WTC11 (cell line): ENCODE measurements at regions not wholly inside any gene's neighbourhood (a gene's known extent, or its start where the extent isn't known, plus 50 kb on each side); places are given as distances from the start of the nearest gene placed in this dataset.

Source experiments
- ATAC-seq: fragments of 200-7000 bp; cut with Tn5 transposase; 2 replicates; pipeline ENCODE4 v1.10.0; 2021; ENCODE audit warnings: mild to moderate bottlenecking, moderate library complexity
- CTCF ChIA-PET: fragments of 300-600 bp; sonication (Branson Sonifier 250); formaldehyde crosslinking; loops from one replicate; lab custom pipeline; 2021; ENCODE audit warnings: antibody characterized with exemption; lab: Charles Lee
- POLR2A ChIA-PET: fragments of 350-600 bp; sonication (Branson Sonifier 250); formaldehyde crosslinking; loops from one replicate; lab custom pipeline; 2021; ENCODE audit warnings: antibody characterized with exemption; lab: Charles Lee
- DNase-seq: peaks from one replicate; pipeline ENCODE4 v3.0.0; 2021; ENCODE audit warnings: low spot score
- H3K27ac Mint-ChIP-seq: 2 replicates; pipeline ENCODE4 v1.8.0; 2021; ENCODE audit warnings: mixed read lengths
- H3K27me3 Mint-ChIP-seq: 2 replicates; pipeline ENCODE4 v1.8.0; 2021; ENCODE audit warnings: low read depth, mild to moderate bottlenecking, moderate library complexity, mixed read lengths
- H3K36me3 Mint-ChIP-seq: 2 replicates; pipeline ENCODE4 v1.8.0; 2021; ENCODE audit warnings: mixed read lengths
- H3K4me1 Mint-ChIP-seq: 2 replicates; pipeline ENCODE4 v1.8.0; 2022; ENCODE audit warnings: mixed read lengths
- H3K4me3 Mint-ChIP-seq: 2 replicates; pipeline ENCODE4 v1.8.0; 2021; ENCODE audit warnings: mild to moderate bottlenecking, moderate library complexity, mixed read lengths
- H3K9me3 Mint-ChIP-seq: 2 replicates; pipeline ENCODE4 v1.8.0; 2021; ENCODE audit warnings: mixed read lengths
- CBFB ChIP-seq: sonication (generic); formaldehyde crosslinking; IDR thresholded peaks from 2 replicates; pipeline ENCODE4 v1.8.1; 2022; ENCODE audit warnings: mild to moderate bottlenecking, low read depth, missing genetic modification reagents
- GTF2I ChIP-seq: fragments of 250-450 bp; sonication (Bioruptor Pico); conservative IDR thresholded peaks from 2 replicates; pipeline ENCODE4 v1.4.0; 2021; ENCODE audit warnings: mild to moderate bottlenecking
- NR1H2 ChIP-seq: sonication (generic); formaldehyde crosslinking; IDR thresholded peaks from 2 replicates; pipeline ENCODE4 v1.9.0; 2021; ENCODE audit warnings: mild to moderate bottlenecking, moderate library complexity, missing genetic modification reagents
- RELA ChIP-seq: sonication (generic); formaldehyde crosslinking; IDR thresholded peaks from 2 replicates; pipeline ENCODE4 v1.8.1; 2022; ENCODE audit warnings: missing genetic modification reagents, mild to moderate bottlenecking, borderline replicate concordance
- RORB ChIP-seq: fragments of 250-450 bp; sonication (Bioruptor Pico); IDR thresholded peaks from 2 replicates; pipeline ENCODE4 v1.9.0; 2021; ENCODE audit warnings: mild to moderate bottlenecking
- TCF7 ChIP-seq: sonication (generic); formaldehyde crosslinking; IDR thresholded peaks from 2 replicates; pipeline ENCODE4 v1.8.0; 2022; ENCODE audit warnings: mild to moderate bottlenecking, low read depth, missing genetic modification reagents, moderate library complexity
- TEAD4 ChIP-seq: sonication (generic); formaldehyde crosslinking; IDR thresholded peaks from 2 replicates; pipeline ENCODE4 v1.8.0; 2022; ENCODE audit warnings: mild to moderate bottlenecking, missing genetic modification reagents
- ZNF138 ChIP-seq: sonication (generic); formaldehyde crosslinking; conservative IDR thresholded peaks from 2 replicates; pipeline ENCODE4 v1.8.1; 2022; ENCODE audit warnings: mild to moderate bottlenecking, moderate library complexity, missing genetic modification reagents
- ZNF317 ChIP-seq: sonication (generic); formaldehyde crosslinking; IDR thresholded peaks from 2 replicates; pipeline ENCODE4 v1.8.1; 2023; ENCODE audit warnings: low read depth, mild to moderate bottlenecking, moderate library complexity, missing genetic modification reagents, borderline replicate concordance
- ZNF396 ChIP-seq: fragments of 250-450 bp; sonication (Bioruptor Pico); IDR thresholded peaks from 2 replicates; pipeline ENCODE4 v1.8.0; 2021; ENCODE audit warnings: mild to moderate bottlenecking, moderate library complexity, borderline replicate concordance
- TF ChIP-seq, protein P1 (sequence below): fragments of 250-450 bp; sonication (Bioruptor Pico); IDR thresholded peaks from 2 replicates; pipeline ENCODE4 v1.9.0; 2021; ENCODE audit warnings: mild to moderate bottlenecking, borderline replicate concordance
- TF ChIP-seq, protein P2 (sequence below): sonication (generic); formaldehyde crosslinking; IDR thresholded peaks from 2 replicates; pipeline ENCODE4 v1.8.0; 2022; ENCODE audit warnings: mild to moderate bottlenecking, missing genetic modification reagents
- TF ChIP-seq, protein P3 (sequence below): sonication (generic); formaldehyde crosslinking; IDR thresholded peaks from 2 replicates; pipeline ENCODE4 v1.8.0; 2023; ENCODE audit warnings: missing genetic modification reagents, mild to moderate bottlenecking, borderline replicate concordance
- TF ChIP-seq, protein P4 (sequence below): sonication (generic); formaldehyde crosslinking; IDR thresholded peaks from 2 replicates; pipeline ENCODE4 v1.8.0; 2023; ENCODE audit warnings: mild to moderate bottlenecking, missing genetic modification reagents
- TF ChIP-seq, protein P5 (sequence below): sonication (generic); formaldehyde crosslinking; IDR thresholded peaks from 2 replicates; pipeline ENCODE4 v1.8.1; 2023; ENCODE audit warnings: mild to moderate bottlenecking, missing genetic modification reagents

DNA sequence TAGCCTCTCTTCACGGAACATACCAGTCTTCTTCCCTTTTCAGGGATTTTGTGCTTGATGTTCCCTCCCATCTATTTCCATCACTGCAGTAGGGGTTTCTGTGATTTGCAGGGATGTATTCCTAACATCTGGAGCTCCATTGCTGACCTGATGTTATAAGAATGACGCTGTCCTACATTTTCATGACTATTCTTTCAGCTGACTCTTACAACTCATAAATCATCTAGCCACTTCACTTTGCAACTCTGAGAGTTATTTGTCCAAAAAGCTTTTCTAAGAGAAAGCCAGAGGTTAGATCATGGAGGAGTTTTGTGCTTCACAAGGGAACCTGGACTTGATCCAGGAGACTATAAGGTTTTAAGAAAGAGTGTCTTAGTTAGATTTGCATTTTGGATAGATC, 116.6 kb upstream of the FAR2 start (continued):
- TF ChIP-seq, protein P1, sequence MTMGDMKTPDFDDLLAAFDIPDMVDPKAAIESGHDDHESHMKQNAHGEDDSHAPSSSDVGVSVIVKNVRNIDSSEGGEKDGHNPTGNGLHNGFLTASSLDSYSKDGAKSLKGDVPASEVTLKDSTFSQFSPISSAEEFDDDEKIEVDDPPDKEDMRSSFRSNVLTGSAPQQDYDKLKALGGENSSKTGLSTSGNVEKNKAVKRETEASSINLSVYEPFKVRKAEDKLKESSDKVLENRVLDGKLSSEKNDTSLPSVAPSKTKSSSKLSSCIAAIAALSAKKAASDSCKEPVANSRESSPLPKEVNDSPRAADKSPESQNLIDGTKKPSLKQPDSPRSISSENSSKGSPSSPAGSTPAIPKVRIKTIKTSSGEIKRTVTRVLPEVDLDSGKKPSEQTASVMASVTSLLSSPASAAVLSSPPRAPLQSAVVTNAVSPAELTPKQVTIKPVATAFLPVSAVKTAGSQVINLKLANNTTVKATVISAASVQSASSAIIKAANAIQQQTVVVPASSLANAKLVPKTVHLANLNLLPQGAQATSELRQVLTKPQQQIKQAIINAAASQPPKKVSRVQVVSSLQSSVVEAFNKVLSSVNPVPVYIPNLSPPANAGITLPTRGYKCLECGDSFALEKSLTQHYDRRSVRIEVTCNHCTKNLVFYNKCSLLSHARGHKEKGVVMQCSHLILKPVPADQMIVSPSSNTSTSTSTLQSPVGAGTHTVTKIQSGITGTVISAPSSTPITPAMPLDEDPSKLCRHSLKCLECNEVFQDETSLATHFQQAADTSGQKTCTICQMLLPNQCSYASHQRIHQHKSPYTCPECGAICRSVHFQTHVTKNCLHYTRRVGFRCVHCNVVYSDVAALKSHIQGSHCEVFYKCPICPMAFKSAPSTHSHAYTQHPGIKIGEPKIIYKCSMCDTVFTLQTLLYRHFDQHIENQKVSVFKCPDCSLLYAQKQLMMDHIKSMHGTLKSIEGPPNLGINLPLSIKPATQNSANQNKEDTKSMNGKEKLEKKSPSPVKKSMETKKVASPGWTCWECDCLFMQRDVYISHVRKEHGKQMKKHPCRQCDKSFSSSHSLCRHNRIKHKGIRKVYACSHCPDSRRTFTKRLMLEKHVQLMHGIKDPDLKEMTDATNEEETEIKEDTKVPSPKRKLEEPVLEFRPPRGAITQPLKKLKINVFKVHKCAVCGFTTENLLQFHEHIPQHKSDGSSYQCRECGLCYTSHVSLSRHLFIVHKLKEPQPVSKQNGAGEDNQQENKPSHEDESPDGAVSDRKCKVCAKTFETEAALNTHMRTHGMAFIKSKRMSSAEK (CRISPR knock-in tag): no peak
- no peak for TF ChIP-seq CBFB (CRISPR knock-in tag)
- TF ChIP-seq TCF7 (CRISPR knock-in tag): no peak
- TF ChIP-seq, protein P2, sequence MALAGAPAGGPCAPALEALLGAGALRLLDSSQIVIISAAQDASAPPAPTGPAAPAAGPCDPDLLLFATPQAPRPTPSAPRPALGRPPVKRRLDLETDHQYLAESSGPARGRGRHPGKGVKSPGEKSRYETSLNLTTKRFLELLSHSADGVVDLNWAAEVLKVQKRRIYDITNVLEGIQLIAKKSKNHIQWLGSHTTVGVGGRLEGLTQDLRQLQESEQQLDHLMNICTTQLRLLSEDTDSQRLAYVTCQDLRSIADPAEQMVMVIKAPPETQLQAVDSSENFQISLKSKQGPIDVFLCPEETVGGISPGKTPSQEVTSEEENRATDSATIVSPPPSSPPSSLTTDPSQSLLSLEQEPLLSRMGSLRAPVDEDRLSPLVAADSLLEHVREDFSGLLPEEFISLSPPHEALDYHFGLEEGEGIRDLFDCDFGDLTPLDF (CRISPR knock-in tag): no peak
- TF ChIP-seq, all 79 proteins: peak for 0

DNA sequence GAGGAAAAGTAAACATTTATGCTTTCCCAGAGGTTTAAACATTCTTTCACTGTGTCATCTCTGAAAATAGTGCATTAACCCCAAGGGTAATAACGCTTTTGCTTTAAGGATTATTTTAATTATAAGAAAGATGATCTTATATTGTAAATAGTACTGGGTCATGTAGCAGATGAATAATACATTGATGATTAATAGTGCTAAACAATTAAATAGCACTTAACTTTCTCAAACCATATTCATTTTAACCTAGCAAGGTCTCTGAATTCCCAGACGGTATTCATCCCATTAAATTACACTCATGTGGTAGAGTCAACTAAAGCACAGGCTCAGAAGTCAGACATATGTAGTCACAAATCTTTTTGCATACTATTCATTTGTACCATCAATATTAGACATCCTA, 115.6 kb upstream of the FAR2 start:
- Mint-ChIP-seq H3K27ac (no peak overlapping the region), H3K27me3 (peaks cover 3% of the 10 kb centered on the region; the same call in 1 of the 2 replicates), H3K36me3 (no peaks in the 10 kb centered on the region), H3K9me3 (peaks cover 5% of the 10 kb centered on the region; the same call in 1 of the 2 replicates), H3K4me3 (no peak overlapping the region), H3K4me1 (no peaks in the 10 kb centered on the region)
- no peak for TF ChIP-seq GTF2I (CRISPR knock-in tag)
- TF ChIP-seq, protein P3, sequence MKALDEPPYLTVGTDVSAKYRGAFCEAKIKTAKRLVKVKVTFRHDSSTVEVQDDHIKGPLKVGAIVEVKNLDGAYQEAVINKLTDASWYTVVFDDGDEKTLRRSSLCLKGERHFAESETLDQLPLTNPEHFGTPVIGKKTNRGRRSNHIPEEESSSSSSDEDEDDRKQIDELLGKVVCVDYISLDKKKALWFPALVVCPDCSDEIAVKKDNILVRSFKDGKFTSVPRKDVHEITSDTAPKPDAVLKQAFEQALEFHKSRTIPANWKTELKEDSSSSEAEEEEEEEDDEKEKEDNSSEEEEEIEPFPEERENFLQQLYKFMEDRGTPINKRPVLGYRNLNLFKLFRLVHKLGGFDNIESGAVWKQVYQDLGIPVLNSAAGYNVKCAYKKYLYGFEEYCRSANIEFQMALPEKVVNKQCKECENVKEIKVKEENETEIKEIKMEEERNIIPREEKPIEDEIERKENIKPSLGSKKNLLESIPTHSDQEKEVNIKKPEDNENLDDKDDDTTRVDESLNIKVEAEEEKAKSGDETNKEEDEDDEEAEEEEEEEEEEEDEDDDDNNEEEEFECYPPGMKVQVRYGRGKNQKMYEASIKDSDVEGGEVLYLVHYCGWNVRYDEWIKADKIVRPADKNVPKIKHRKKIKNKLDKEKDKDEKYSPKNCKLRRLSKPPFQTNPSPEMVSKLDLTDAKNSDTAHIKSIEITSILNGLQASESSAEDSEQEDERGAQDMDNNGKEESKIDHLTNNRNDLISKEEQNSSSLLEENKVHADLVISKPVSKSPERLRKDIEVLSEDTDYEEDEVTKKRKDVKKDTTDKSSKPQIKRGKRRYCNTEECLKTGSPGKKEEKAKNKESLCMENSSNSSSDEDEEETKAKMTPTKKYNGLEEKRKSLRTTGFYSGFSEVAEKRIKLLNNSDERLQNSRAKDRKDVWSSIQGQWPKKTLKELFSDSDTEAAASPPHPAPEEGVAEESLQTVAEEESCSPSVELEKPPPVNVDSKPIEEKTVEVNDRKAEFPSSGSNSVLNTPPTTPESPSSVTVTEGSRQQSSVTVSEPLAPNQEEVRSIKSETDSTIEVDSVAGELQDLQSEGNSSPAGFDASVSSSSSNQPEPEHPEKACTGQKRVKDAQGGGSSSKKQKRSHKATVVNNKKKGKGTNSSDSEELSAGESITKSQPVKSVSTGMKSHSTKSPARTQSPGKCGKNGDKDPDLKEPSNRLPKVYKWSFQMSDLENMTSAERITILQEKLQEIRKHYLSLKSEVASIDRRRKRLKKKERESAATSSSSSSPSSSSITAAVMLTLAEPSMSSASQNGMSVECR (CRISPR knock-in tag): no peak
- TF ChIP-seq TCF7 (CRISPR knock-in tag): no peak
- TF ChIP-seq RELA: no peak
- no peak for TF ChIP-seq ZNF317 (CRISPR knock-in tag)
- no peak for TF ChIP-seq ZNF138 (CRISPR knock-in tag)
- POLR2A ChIA-PET: no interaction called here
- DNase-seq: no peak
- ATAC-seq: no peak
- CTCF ChIA-PET: no interaction called here

DNA sequence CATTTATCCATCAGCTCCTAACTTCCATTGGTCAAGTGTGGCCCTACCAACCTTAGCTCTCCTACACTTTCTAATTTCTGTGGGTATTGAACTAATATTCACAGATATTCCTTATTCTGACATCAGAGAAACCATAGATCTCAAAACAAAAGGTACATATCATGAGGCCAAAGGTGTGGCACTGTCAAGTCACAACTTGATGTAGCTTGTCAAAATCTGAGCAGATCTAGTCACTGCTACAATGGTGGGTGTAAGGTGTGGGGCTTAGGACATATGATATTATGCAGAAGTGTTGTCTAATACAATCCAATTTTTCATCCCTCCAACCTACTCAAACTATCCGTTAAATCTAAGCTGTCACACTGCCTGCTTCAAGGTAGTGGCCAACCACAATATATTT, 114.0 kb upstream of the FAR2 start:
- Mint-ChIP-seq H3K4me3 (no peak overlapping the region), H3K4me1 (no peaks in the 10 kb centered on the region), H3K36me3 (no peaks in the 10 kb centered on the region), H3K27me3 (peaks cover 3% of the 10 kb centered on the region; the same call in 1 of the 2 replicates), H3K27ac (no peak overlapping the region), H3K9me3 (peaks cover 5% of the 10 kb centered on the region; the same call in 1 of the 2 replicates)
- TF ChIP-seq TEAD4 (no peak), ZNF138 (CRISPR knock-in tag) (no peak)
- DNase-seq (no peak), ATAC-seq (no peak)
- ChIA-PET CTCF (interaction anchor here (1.3 kb wide), 1 partner anchor 11 kb away, joined by 5 read pairs; no protein-coding TSS in a partner anchor), POLR2A (no interaction called here)

DNA sequence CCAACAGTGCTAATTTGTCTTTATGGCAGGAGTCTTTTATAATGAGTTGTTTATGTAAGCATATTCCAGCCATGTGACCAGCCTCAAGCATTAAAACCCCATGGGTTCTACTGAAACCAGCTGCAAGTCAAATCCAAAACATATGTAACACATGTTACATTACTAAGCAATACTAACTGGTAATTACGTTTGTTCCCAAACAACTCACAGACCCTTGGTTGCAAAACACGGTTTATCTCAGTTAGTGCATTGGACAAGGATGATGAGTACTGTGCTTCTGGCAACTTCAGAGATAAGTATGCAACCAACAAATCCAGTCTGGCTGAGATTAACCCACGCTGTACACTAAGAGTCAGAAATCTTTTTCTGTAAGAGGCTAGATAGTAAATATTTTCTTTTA, 110.1 kb upstream of the FAR2 start:
- Mint-ChIP-seq H3K9me3 (peaks cover 5% of the 10 kb centered on the region; the same call in 1 of the 2 replicates), H3K27me3 (no peaks in the 10 kb centered on the region), H3K36me3 (no peaks in the 10 kb centered on the region), H3K4me1 (no peaks in the 10 kb centered on the region), H3K27ac (no peak overlapping the region), H3K4me3 (no peak overlapping the region)
- POLR2A ChIA-PET: no interaction called here
- CTCF ChIA-PET: no interaction called here
- ATAC-seq: no peak
- DNase-seq: no peak
- TF ChIP-seq, protein P4, sequence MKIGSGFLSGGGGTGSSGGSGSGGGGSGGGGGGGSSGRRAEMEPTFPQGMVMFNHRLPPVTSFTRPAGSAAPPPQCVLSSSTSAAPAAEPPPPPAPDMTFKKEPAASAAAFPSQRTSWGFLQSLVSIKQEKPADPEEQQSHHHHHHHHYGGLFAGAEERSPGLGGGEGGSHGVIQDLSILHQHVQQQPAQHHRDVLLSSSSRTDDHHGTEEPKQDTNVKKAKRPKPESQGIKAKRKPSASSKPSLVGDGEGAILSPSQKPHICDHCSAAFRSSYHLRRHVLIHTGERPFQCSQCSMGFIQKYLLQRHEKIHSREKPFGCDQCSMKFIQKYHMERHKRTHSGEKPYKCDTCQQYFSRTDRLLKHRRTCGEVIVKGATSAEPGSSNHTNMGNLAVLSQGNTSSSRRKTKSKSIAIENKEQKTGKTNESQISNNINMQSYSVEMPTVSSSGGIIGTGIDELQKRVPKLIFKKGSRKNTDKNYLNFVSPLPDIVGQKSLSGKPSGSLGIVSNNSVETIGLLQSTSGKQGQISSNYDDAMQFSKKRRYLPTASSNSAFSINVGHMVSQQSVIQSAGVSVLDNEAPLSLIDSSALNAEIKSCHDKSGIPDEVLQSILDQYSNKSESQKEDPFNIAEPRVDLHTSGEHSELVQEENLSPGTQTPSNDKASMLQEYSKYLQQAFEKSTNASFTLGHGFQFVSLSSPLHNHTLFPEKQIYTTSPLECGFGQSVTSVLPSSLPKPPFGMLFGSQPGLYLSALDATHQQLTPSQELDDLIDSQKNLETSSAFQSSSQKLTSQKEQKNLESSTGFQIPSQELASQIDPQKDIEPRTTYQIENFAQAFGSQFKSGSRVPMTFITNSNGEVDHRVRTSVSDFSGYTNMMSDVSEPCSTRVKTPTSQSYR (CRISPR knock-in tag): no peak
- TF ChIP-seq NR1H2 (CRISPR knock-in tag) (no peak), TCF7 (CRISPR knock-in tag) (no peak), ZNF396 (no peak), ZNF138 (CRISPR knock-in tag) (no peak), RORB (CRISPR knock-in tag) (no peak)
- TF ChIP-seq, protein P5, sequence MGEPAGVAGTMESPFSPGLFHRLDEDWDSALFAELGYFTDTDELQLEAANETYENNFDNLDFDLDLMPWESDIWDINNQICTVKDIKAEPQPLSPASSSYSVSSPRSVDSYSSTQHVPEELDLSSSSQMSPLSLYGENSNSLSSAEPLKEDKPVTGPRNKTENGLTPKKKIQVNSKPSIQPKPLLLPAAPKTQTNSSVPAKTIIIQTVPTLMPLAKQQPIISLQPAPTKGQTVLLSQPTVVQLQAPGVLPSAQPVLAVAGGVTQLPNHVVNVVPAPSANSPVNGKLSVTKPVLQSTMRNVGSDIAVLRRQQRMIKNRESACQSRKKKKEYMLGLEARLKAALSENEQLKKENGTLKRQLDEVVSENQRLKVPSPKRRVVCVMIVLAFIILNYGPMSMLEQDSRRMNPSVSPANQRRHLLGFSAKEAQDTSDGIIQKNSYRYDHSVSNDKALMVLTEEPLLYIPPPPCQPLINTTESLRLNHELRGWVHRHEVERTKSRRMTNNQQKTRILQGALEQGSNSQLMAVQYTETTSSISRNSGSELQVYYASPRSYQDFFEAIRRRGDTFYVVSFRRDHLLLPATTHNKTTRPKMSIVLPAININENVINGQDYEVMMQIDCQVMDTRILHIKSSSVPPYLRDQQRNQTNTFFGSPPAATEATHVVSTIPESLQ (CRISPR knock-in tag): no peak
